Suppressor macrophage treated with lipopolysaccharide for 1 hour (primary cell): ENCODE measurements at regions not wholly inside any gene's neighbourhood (a gene's known extent, or its start where the extent isn't known, plus 50 kb on each side); places are given as distances from the start of the nearest gene placed in this dataset.

Source experiments
- DNase-seq, 3 donors: peaks; one replicate each; pipeline ENCODE4 v3.0.0-alpha.2; 2020 to 2022

- DNase-seq = no peak
These were observed 351.8 kb downstream of the ZIC1 start for GRCh38 chr3:147760941-147761340.

- DNase-seq = no peak
These were observed 364.0 kb downstream of the ZIC1 start for GRCh38 chr3:147773116-147773630.

GRCh38 chr3:147775411-147775810, 366.2 kb downstream of the ZIC1 start:
- DNase-seq = no peak

- no peak for DNase-seq
These were observed 366.8 kb downstream of the ZIC1 start for GRCh38 chr3:147775816-147776530.

GRCh38 chr3:147793841-147794240, 384.7 kb downstream of the ZIC1 start:
- DNase-seq = no peak

GRCh38 chr3:147794596-147794995, 385.4 kb downstream of the ZIC1 start:
- no peak for DNase-seq

GRCh38 chr3:147795418-147795817, 386.3 kb downstream of the ZIC1 start:
- DNase-seq = no peak

- DNase-seq = no peak
These were observed 387.9 kb downstream of the ZIC1 start for GRCh38 chr3:147797095-147797494.

GRCh38 chr3:147799601-147800000, 390.4 kb downstream of the ZIC1 start:
- no peak for DNase-seq

- DNase-seq = no peak
These were observed 398.6 kb downstream of the ZIC1 start for GRCh38 chr3:147807776-147808175.

GRCh38 chr3:147809206-147809605, 400.0 kb downstream of the ZIC1 start:
- DNase-seq = no peak

- no peak for DNase-seq
These were observed 403.2 kb downstream of the ZIC1 start for GRCh38 chr3:147812186-147812911.

GRCh38 chr3:147813256-147813655, 404.1 kb downstream of the ZIC1 start:
- no peak for DNase-seq

GRCh38 chr3:147816752-147817151, 407.6 kb downstream of the ZIC1 start:
- no peak for DNase-seq

GRCh38 chr3:147832611-147833010, 423.4 kb downstream of the ZIC1 start:
- no peak for DNase-seq

GRCh38 chr3:147836330-147836729, 427.2 kb downstream of the ZIC1 start:
- DNase-seq = no peak

- DNase-seq = no peak
These were observed 429.5 kb downstream of the ZIC1 start for GRCh38 chr3:147838652-147839051.

GRCh38 chr3:147843331-147843730, 434.2 kb downstream of the ZIC1 start:
- no peak for DNase-seq

GRCh38 chr3:147846293-147846692, 437.1 kb downstream of the ZIC1 start:
- no peak for DNase-seq

- no peak for DNase-seq
These were observed 437.8 kb downstream of the ZIC1 start for GRCh38 chr3:147846854-147847478.

- DNase-seq = no peak
These were observed 441.9 kb downstream of the ZIC1 start for GRCh38 chr3:147851062-147851461.

- no peak for DNase-seq
These were observed 445.4 kb downstream of the ZIC1 start for GRCh38 chr3:147854542-147854941.

- no peak for DNase-seq
These were observed 455.7 kb downstream of the ZIC1 start for GRCh38 chr3:147864754-147865354.
